Keratinocyte (primary cell): ENCODE measurements at regions not wholly inside any gene's neighbourhood (a gene's known extent, or its start where the extent isn't known, plus 50 kb on each side); places are given as distances from the start of the nearest gene placed in this dataset.

ENCODE experiments used
- EZH2 ChIP-seq: IDR thresholded peaks from one replicate; pipeline ENCODE4 v1.6.1; 2012; ENCODE audit warnings: inconsistent platforms, mild to moderate bottlenecking, low read length, moderate library complexity
- TF ChIP-seq, protein P1 (sequence below), 3 experiments: IDR thresholded peaks in 1 of 3; conservative IDR thresholded peaks in 1 of 3; optimal IDR thresholded peaks in 1 of 3; 2 replicates in 2 of 3; 3 replicates in 1 of 3; pipeline versions ENCODE3 to v1.5.1; 2011; ENCODE audit warnings: low read length in 3 of 3, mild to moderate bottlenecking in 3 of 3, moderate library complexity in 2 of 3, control low read depth in 1 of 3, inconsistent platforms in 1 of 3; ENCODE audit not compliant: insufficient read depth in 2 of 3; ENCODE audit errors: extremely low read depth in 1 of 3

DNA sequence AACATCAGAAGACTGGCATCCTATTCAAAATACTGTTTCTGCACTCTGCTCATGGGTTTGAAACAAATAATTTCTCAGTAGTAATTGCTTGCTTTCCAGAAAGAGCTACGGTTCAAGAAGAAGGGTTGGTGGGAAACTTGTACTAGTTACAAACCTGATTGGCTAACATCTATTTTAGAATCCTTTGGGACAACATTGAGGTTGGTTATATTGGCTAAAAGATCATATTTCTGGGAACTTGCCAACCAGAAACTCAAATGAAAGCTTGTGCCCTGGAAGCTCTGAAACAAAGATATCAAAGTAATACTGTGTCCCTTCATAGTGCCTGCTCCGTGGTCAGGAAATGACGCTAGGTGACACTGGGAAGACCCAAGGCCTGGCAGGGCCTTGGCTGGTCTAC, 141.7 kb downstream of the LACC1 start:
- TF ChIP-seq, protein P1, sequence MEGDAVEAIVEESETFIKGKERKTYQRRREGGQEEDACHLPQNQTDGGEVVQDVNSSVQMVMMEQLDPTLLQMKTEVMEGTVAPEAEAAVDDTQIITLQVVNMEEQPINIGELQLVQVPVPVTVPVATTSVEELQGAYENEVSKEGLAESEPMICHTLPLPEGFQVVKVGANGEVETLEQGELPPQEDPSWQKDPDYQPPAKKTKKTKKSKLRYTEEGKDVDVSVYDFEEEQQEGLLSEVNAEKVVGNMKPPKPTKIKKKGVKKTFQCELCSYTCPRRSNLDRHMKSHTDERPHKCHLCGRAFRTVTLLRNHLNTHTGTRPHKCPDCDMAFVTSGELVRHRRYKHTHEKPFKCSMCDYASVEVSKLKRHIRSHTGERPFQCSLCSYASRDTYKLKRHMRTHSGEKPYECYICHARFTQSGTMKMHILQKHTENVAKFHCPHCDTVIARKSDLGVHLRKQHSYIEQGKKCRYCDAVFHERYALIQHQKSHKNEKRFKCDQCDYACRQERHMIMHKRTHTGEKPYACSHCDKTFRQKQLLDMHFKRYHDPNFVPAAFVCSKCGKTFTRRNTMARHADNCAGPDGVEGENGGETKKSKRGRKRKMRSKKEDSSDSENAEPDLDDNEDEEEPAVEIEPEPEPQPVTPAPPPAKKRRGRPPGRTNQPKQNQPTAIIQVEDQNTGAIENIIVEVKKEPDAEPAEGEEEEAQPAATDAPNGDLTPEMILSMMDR (optimal IDR thresholded peaks at IDR 0.05 in 1 of 3, IDR thresholded peaks at IDR 0.05 in 1 of 3, conservative IDR thresholded peaks at IDR 0.05 in 1 of 3; ENCODE audit: extremely low read depth in 1 of 3, insufficient read depth in 2 of 3, low read length in 3 of 3) = no peak
- TF ChIP-seq EZH2 = no peak
